GM12872 (cell line): ENCODE measurements at regions not wholly inside any gene's neighbourhood (a gene's known extent, or its start where the extent isn't known, plus 50 kb on each side); places are given as distances from the start of the nearest gene placed in this dataset.

ENCODE experiments used
- CTCF ChIP-seq: IDR thresholded peaks from 3 replicates; pipeline ENCODE4 v1.5.1; 2011; ENCODE audit warnings: low read depth, mild to moderate bottlenecking, low read length, moderate library complexity; ENCODE audit not compliant: insufficient read depth

- TF ChIP-seq CTCF = no peak
Observed at GRCh38 chr15:93282808-93283207, 193.8 kb upstream of the RGMA start.

GRCh38 chr15:93278783-93279182 is 189.8 kb upstream of the RGMA start:
- no peak for TF ChIP-seq CTCF

DNA sequence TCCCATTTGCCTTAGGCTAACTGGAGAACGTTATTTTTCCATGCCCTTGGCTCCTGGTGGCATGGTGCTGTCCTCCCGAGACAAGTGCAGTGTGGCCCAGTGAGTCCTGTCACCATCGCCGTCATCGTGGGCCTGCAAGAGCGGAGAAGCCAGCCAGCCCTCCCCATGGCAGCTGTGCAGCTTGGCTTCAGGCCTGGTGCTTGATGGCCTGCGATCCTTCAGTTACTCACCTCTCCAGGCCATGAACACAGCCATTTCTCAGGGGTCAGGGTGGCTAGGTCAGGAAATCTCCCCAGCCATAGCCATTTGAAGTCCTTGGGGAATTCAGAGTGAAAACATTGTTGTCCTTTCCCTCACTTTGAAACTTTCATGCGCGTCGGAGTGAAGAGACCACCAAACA is 189.0 kb upstream of the RGMA start:
- TF ChIP-seq CTCF = no peak

- no peak for TF ChIP-seq CTCF
Observed at GRCh38 chr15:93274257-93274656, 185.2 kb upstream of the RGMA start.

GRCh38 chr15:93271871-93272270 is 182.9 kb upstream of the RGMA start:
- TF ChIP-seq CTCF = no peak

DNA sequence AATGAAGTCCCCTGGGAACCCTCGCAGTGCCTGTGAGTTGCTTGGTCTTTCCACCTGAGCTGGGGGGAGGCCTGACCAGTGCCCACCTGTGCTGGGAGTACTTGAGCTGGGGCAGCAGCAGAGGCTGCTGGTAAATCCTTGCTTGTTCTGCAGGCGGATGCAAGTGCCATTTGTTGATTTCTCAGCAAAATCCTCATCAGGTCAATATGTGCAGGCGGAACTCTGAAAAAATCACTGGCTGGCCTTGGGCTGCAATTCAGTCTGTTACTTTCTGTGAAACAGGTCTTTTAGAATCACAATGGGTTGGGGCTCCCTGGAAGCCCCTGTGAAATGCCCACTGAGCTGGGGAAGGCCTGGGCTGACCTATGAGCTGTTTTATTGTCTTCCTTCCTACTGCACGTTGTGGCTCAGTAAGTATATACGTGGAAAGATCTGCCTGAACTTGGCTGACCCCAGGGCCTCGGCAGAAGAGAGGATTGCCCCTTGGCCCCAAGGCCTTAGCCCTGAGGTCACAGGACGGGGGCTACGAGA is 182.0 kb upstream of the RGMA start:
- TF ChIP-seq CTCF = no peak

- no peak for TF ChIP-seq CTCF
Observed at GRCh38 chr15:93268066-93268465, 179.1 kb upstream of the RGMA start.

DNA sequence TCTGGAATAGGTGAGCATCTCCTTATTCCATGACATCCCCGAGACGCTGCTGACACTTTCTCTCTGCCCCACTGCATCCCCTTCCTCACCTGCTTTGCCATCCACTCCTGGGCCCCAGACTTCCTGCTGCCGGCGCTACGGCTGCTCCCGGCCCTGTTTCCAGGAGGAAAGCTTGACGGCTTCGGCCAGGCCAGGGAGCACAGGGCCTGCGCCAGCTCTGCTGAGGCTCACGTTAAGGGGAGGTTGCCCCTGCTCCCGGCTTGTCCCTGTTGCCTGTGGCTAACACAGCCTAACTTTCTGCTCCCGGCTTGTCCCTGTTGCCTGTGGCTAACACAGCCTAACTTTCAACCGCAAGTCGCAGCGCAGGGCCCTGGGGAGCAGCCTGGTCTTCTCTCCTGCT is 177.3 kb upstream of the RGMA start:
- TF ChIP-seq CTCF = no peak
